ENCODE measurements at regions not wholly inside any gene's neighbourhood (a gene's known extent, or its start where the extent isn't known, plus 50 kb on each side); places are given as distances from the start of the nearest gene placed in this dataset.

DNA sequence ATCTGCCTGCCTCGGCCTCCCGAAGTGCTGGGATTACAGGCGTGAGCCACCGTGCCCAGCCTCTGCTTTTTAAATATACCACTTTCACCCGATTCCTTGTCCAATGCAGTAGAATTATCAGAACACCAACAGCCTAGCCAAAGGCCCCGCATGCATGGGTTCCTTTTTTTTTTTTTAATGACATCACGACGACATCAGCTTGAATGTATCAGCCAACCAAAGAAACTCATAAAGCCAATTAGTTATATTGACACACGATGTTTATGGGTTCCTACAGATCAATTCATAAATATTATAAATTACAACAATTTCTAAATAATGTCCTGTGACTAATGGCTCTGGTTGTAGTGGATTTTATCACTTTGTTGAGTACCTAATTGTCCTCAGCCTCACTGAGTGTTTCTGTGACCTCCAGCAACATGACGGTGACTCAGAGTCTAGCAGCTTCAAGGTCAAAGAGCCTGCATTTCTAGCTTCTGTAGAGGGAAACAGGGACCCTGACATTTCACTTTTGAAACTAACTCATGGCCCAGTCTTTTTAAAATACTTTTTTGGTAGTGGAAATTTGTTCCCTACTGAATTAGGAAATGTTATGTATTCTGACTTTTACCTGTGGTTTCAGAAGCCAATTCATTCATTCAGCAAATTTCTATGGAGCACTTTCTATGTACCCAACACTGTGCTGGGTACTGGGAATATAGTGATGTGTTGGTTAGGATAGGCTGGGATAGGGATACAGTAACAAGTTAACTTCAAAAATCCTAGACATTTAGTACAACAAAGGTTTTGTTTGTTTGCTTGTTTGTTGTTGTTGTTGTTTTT lies 144.1 kb downstream of the SUDS3 start:
- H3K9me3 ChIP-seq = no peaks in the 10 kb centered on the region
- no peak for TF ChIP-seq POLR2A (IDR thresholded peaks at IDR 0.05)
- DNase-seq = no peak
- no peaks in the 10 kb centered on the region for H3K36me3 ChIP-seq
- no peak overlapping the region for H3K4me3 ChIP-seq
- H3K27ac ChIP-seq = no peak overlapping the region
- in situ Hi-C loops (cut with MboI; ENCODE audit: low pct_ligation_motif_present in 1 of 4, low pct_unique_long_range_greater_than_20kb in 1 of 4, low sequenced_read_pairs in 3 of 4) (no loop called here), intact Hi-C loops (cut with DNase I; ENCODE audit: low total_unique reads) (no loop called here)
- 85 to 93% methylated on average over 7 to 10 of the region's 10 CpGs for WGBS, 2 donors (ENCODE audit: low coverage in 1 of 2)
- H3K4me1 ChIP-seq = no peaks in the 10 kb centered on the region
- H3K27me3 ChIP-seq = no peaks in the 10 kb centered on the region

GRCh38 chr12:118521036-118521370 lies 144.6 kb downstream of the SUDS3 start:
- in situ Hi-C loops (cut with MboI; ENCODE audit: low pct_ligation_motif_present in 1 of 4, low pct_unique_long_range_greater_than_20kb in 1 of 4, low sequenced_read_pairs in 3 of 4) = no loop called here
- TF ChIP-seq EP300 (IDR thresholded peaks at IDR 0.05; ENCODE audit: low read depth) (no peak), POLR2AphosphoS5 (IDR thresholded peaks at IDR 0.05) (no peak), POLR2A (IDR thresholded peaks at IDR 0.05) (no peak), CTCF (IDR thresholded peaks at IDR 0.05) (no peak)
- Histone ChIP-seq H3K4me1 (no peaks in the 10 kb centered on the region), H3K9me3 (no peaks in the 10 kb centered on the region), H3K27ac (no peak overlapping the region), H3K27me3 (no peaks in the 10 kb centered on the region), H3K4me3 (no peak overlapping the region), H3K36me3 (no peaks in the 10 kb centered on the region)
- WGBS, 2 donors (ENCODE audit: low coverage in 1 of 2) = 42 to 64% methylated on average over 2 of the region's 2 CpGs
- intact Hi-C loops (cut with DNase I; ENCODE audit: low total_unique reads) = no loop called here
- no peak for DNase-seq

DNA sequence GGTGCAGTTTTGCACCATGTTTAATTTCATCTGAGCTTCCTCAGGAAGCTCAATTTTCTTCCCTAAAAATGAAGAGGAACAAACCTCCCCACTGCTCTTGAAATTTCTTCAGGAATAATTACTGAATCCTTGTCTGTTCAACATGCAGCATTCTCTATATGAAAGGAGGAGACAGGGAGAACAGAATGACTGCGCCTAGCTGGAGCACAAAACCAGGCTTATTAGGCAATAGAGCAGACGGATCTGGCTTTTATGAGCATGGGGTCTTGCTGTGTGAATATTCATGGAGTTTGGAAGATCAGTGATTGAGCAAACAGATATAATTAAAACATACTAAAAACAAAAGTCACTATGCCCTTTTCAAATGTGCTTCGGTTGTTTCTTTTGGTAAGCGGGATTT lies 148.1 kb downstream of the SUDS3 start:
- H3K27ac ChIP-seq = no peak overlapping the region
- no peaks in the 10 kb centered on the region for H3K9me3 ChIP-seq
- DNase-seq = no peak
- in situ Hi-C loops (cut with MboI; ENCODE audit: low pct_ligation_motif_present in 1 of 4, low pct_unique_long_range_greater_than_20kb in 1 of 4, low sequenced_read_pairs in 3 of 4) = no loop called here
- 83 to 85% methylated on average over 4 of the region's 4 CpGs for WGBS, 2 donors (ENCODE audit: low coverage in 1 of 2)
- intact Hi-C loops (cut with DNase I; ENCODE audit: low total_unique reads) = no loop called here
- no peaks in the 10 kb centered on the region for H3K27me3 ChIP-seq
- no peak for TF ChIP-seq POLR2A (IDR thresholded peaks at IDR 0.05)
- no peak for TF ChIP-seq EP300 (IDR thresholded peaks at IDR 0.05; ENCODE audit: low read depth)
- TF ChIP-seq CTCF (IDR thresholded peaks at IDR 0.05) = no peak
- no peak for TF ChIP-seq POLR2AphosphoS5 (IDR thresholded peaks at IDR 0.05)
- H3K4me3 ChIP-seq = no peak overlapping the region
- H3K36me3 ChIP-seq = no peaks in the 10 kb centered on the region
- no peaks in the 10 kb centered on the region for H3K4me1 ChIP-seq

DNA sequence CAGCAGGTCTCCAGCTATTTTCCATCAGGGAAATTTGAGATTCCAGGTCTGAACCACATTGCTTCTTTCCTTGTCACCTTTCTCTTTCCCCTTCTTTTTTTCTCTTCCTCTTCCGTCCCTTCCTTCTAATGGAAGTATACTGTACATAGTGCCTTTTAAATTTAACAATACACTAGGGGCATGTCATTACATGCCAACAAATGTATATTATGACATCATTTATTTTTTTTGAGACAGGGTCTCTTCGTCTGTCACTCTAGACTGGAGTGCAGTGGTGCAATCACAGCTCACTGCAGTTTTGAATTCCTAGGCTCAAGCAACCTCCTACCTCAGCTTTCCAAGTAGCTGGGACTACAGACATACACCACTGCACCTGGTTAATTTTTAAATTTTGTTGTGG lies 148.9 kb downstream of the SUDS3 start:
- intact Hi-C loops (cut with DNase I; ENCODE audit: low total_unique reads) = no loop called here
- Histone ChIP-seq H3K27ac (no peak overlapping the region), H3K9me3 (no peaks in the 10 kb centered on the region), H3K4me1 (no peaks in the 10 kb centered on the region), H3K36me3 (no peaks in the 10 kb centered on the region), H3K27me3 (no peaks in the 10 kb centered on the region), H3K4me3 (no peak overlapping the region)
- TF ChIP-seq CTCF (IDR thresholded peaks at IDR 0.05) (no peak), POLR2A (IDR thresholded peaks at IDR 0.05) (no peak), EP300 (IDR thresholded peaks at IDR 0.05; ENCODE audit: low read depth) (no peak)
- no peak for DNase-seq
- WGBS, 2 donors (ENCODE audit: low coverage in 1 of 2) = 62 to 78% methylated on average over 2 of the region's 2 CpGs
- in situ Hi-C loops (cut with MboI; ENCODE audit: low pct_ligation_motif_present in 1 of 4, low pct_unique_long_range_greater_than_20kb in 1 of 4, low sequenced_read_pairs in 3 of 4) = no loop called here
